GM12878 (cell line): ENCODE measurements at regions not wholly inside any gene's neighbourhood (a gene's known extent, or its start where the extent isn't known, plus 50 kb on each side); places are given as distances from the start of the nearest gene placed in this dataset.

Experiments
- ATAC-seq: fragments of 200-7000 bp; cut with Tn5 transposase; 3 replicates; pipeline ENCODE4 v1.9.1; 2020; ENCODE audit warnings: mild to moderate bottlenecking, moderate library complexity
- BruUV-seq: library from RNA; stranded (reverse); fragments of 400-500 nt; replicated peaks from 2 replicates; lab custom pipeline; 2021; lab: Mats Ljungman, UMichigan
- CTCF ChIA-PET: fragments of 300-600 bp; sonication (Branson Sonifier 250); formaldehyde crosslinking; extraction: SDS; loops from one replicate; lab custom pipeline; 2021; ENCODE audit warnings: inconsistent platforms; lab: Yijun Ruan, JAX
- POLR2A ChIA-PET: fragments of 350-600 bp; formaldehyde crosslinking; extraction: SDS; loops from one replicate; lab custom pipeline; 2021; ENCODE audit warnings: inconsistent platforms; lab: Charles Lee
- RAD21 ChIA-PET: fragments of 300-600 bp; sonication (Branson Sonifier 250); formaldehyde crosslinking; loops from one replicate; lab custom pipeline; 2023; ENCODE audit warnings: antibody characterized with exemption; ENCODE audit not compliant: unreplicated experiment; lab: Charles Lee
- SMC1A ChIA-PET: fragments of 300-600 bp; sonication (Branson Sonifier 250); formaldehyde crosslinking; loops from one replicate; lab custom pipeline; 2023; ENCODE audit not compliant: unreplicated experiment, uncharacterized antibody; lab: Charles Lee
- DNase-seq: peaks from one replicate; pipeline ENCODE4 v3.0.0-alpha.2; 2011; ENCODE audit warnings: low read depth, low spot score
- FAIRE-seq: peaks from 3 replicates; lab custom pipeline; 2011; peaks lifted over from hg19 to GRCh38; lab: Jason Lieb, UNC
- H2AFZ ChIP-seq: 2 replicates; pipeline ENCODE4 v1.6.0; 2011; ENCODE audit warnings: low read depth, low read length, control low read depth; ENCODE audit not compliant: control insufficient read depth
- H3K27ac ChIP-seq: 2 replicates; pipeline ENCODE4 v1.5.1; 2011; ENCODE audit warnings: control low read depth; ENCODE audit not compliant: control insufficient read depth, insufficient read depth
- H3K27me3 ChIP-seq, 2 experiments: replicated peaks in 1 of 2; 2 replicates each; pipeline versions ENCODE4 v1.6.0 to v1.6.1; 2011; ENCODE audit warnings: low read length in 1 of 2; ENCODE audit not compliant: control insufficient read depth in 2 of 2, insufficient read depth in 2 of 2
- H3K36me3 ChIP-seq, 2 experiments: 2 replicates each; pipeline ENCODE4 v1.5.1; 2011; ENCODE audit warnings: low read length in 1 of 2; ENCODE audit not compliant: control insufficient read depth in 2 of 2, insufficient read depth in 2 of 2
- H3K4me1 ChIP-seq: 2 replicates; pipeline ENCODE4 v1.6.1; 2011; ENCODE audit warnings: mild to moderate bottlenecking, low read length, moderate library complexity, mixed read lengths; ENCODE audit not compliant: control insufficient read depth, insufficient read depth
- H3K4me2 ChIP-seq: 2 replicates; pipeline ENCODE4 v1.6.0; 2011; ENCODE audit warnings: control low read depth; ENCODE audit not compliant: control insufficient read depth, insufficient read depth
- H3K4me3 ChIP-seq: fragments of 200-600 bp; sonication (generic); 2 replicates; pipeline ENCODE4 v1.5.1; 2016
- H3K79me2 ChIP-seq: 2 replicates; pipeline ENCODE4 v1.6.0; 2011; ENCODE audit warnings: low read length; ENCODE audit not compliant: control insufficient read depth, insufficient read depth
- H3K9ac ChIP-seq: 2 replicates; pipeline ENCODE4 v1.8.0; 2011; ENCODE audit warnings: low read length, control low read depth, mixed read lengths; ENCODE audit not compliant: control insufficient read depth, insufficient read depth
- H3K9me3 ChIP-seq: replicated peaks from 3 replicates; pipeline ENCODE4 v1.5.1; 2011; ENCODE audit warnings: mild to moderate bottlenecking, low read length; ENCODE audit not compliant: control insufficient read depth, insufficient read depth
- H4K20me1 ChIP-seq: 2 replicates; pipeline ENCODE4 v1.6.0; 2011; ENCODE audit not compliant: control insufficient read depth, insufficient read depth
- EZH2 ChIP-seq: IDR thresholded peaks from 2 replicates; pipeline ENCODE4 v1.6.1; 2012; ENCODE audit warnings: low read depth, mild to moderate bottlenecking, control low read depth, inconsistent platforms, low read length, borderline replicate concordance; ENCODE audit not compliant: control insufficient read depth
- MTA3 ChIP-seq: IDR thresholded peaks from 2 replicates; pipeline ENCODE4 v1.6.1; 2012; ENCODE audit warnings: low read length, inconsistent platforms, borderline replicate concordance
- PAX5 ChIP-seq: IDR thresholded peaks from 2 replicates; pipeline ENCODE4 v1.6.1; 2011; ENCODE audit warnings: low read depth, low read length, borderline replicate concordance
- RBBP5 ChIP-seq: fragments of 200-600 bp; sonication (generic); conservative IDR thresholded peaks from 2 replicates; pipeline ENCODE4 v1.6.1; 2016
- RELB ChIP-seq: fragments of 450-650 bp; IDR thresholded peaks from 2 replicates; pipeline ENCODE4 v1.6.1; 2017; ENCODE audit warnings: low read depth, mild to moderate bottlenecking, moderate library complexity
- ZBED1 ChIP-seq: IDR thresholded peaks from 2 replicates; pipeline ENCODE4 v1.6.1; 2016; ENCODE audit warnings: borderline replicate concordance
- ZNF217 ChIP-seq: fragments of 450-650 bp; IDR thresholded peaks from 2 replicates; pipeline ENCODE4 v1.6.1; 2017; ENCODE audit warnings: antibody characterized with exemption, mild to moderate bottlenecking
- in situ Hi-C: fragments of 300-500 bp; cut with MboI; formaldehyde crosslinking; loops from 9 replicates; pipeline ENCODE4 v1.14.3; 2018; ENCODE audit warnings: mixed read lengths
- intact Hi-C: fragments of 100-400 bp; cut with micrococcal nuclease; formaldehyde crosslinking; loops from one replicate; pipeline ENCODE4 v1.14.2; 2022; ENCODE audit not compliant: unreplicated experiment
- TF ChIP-seq, protein P1 (sequence below): fragments of 450-650 bp; formaldehyde crosslinking; IDR thresholded peaks from 2 replicates; pipeline ENCODE4 v1.5.0; 2022; ENCODE audit warnings: mild to moderate bottlenecking, missing genetic modification characterization
- TF ChIP-seq, protein P2 (sequence below): IDR thresholded peaks from 2 replicates; pipeline ENCODE4 v1.6.1; 2012; ENCODE audit warnings: improper control_type of control experiment, low read depth, low read length; ENCODE audit not compliant: insufficient replicate concordance
- TF ChIP-seq, protein P3 (sequence below): fragments of 450-650 bp; IDR thresholded peaks from 2 replicates; pipeline ENCODE4 v1.6.1; 2014; ENCODE audit warnings: mild to moderate bottlenecking

GRCh38 chr20:40397467-40397866 lies 291.6 kb downstream of the MAFB start:
- no peaks in the 10 kb centered on the region for H3K79me2 ChIP-seq
- ChIA-PET POLR2A (no interaction called here), RAD21 (no interaction called here), CTCF (no interaction called here)
- no peak for FAIRE-seq
- no peak overlapping the region for H3K9ac ChIP-seq
- in situ Hi-C loops: no loop called here
- H2AFZ ChIP-seq: no peak overlapping the region
- no peaks in the 10 kb centered on the region for H3K36me3 ChIP-seq
- no peaks in the 10 kb centered on the region; the same call in 1 of the 2 replicates for H4K20me1 ChIP-seq
- no peaks in the 10 kb centered on the region for H3K4me1 ChIP-seq
- intact Hi-C loops: no loop called here
- no peak overlapping the region for H3K4me2 ChIP-seq
- DNase-seq: no peak
- no peak overlapping the region for H3K4me3 ChIP-seq
- no TSS peak for BruUV-seq
- no peak for TF ChIP-seq ZNF217
- TF ChIP-seq, protein P1, sequence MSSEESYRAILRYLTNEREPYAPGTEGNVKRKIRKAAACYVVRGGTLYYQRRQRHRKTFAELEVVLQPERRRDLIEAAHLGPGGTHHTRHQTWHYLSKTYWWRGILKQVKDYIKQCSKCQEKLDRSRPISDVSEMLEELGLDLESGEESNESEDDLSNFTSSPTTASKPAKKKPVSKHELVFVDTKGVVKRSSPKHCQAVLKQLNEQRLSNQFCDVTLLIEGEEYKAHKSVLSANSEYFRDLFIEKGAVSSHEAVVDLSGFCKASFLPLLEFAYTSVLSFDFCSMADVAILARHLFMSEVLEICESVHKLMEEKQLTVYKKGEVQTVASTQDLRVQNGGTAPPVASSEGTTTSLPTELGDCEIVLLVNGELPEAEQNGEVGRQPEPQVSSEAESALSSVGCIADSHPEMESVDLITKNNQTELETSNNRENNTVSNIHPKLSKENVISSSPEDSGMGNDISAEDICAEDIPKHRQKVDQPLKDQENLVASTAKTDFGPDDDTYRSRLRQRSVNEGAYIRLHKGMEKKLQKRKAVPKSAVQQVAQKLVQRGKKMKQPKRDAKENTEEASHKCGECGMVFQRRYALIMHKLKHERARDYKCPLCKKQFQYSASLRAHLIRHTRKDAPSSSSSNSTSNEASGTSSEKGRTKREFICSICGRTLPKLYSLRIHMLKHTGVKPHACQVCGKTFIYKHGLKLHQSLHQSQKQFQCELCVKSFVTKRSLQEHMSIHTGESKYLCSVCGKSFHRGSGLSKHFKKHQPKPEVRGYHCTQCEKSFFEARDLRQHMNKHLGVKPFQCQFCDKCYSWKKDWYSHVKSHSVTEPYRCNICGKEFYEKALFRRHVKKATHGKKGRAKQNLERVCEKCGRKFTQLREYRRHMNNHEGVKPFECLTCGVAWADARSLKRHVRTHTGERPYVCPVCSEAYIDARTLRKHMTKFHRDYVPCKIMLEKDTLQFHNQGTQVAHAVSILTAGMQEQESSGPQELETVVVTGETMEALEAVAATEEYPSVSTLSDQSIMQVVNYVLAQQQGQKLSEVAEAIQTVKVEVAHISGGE: no peak
- TF ChIP-seq ZBED1: no peak
- TF ChIP-seq RBBP5: no peak
- no peak for TF ChIP-seq RELB
- TF ChIP-seq, protein P2, sequence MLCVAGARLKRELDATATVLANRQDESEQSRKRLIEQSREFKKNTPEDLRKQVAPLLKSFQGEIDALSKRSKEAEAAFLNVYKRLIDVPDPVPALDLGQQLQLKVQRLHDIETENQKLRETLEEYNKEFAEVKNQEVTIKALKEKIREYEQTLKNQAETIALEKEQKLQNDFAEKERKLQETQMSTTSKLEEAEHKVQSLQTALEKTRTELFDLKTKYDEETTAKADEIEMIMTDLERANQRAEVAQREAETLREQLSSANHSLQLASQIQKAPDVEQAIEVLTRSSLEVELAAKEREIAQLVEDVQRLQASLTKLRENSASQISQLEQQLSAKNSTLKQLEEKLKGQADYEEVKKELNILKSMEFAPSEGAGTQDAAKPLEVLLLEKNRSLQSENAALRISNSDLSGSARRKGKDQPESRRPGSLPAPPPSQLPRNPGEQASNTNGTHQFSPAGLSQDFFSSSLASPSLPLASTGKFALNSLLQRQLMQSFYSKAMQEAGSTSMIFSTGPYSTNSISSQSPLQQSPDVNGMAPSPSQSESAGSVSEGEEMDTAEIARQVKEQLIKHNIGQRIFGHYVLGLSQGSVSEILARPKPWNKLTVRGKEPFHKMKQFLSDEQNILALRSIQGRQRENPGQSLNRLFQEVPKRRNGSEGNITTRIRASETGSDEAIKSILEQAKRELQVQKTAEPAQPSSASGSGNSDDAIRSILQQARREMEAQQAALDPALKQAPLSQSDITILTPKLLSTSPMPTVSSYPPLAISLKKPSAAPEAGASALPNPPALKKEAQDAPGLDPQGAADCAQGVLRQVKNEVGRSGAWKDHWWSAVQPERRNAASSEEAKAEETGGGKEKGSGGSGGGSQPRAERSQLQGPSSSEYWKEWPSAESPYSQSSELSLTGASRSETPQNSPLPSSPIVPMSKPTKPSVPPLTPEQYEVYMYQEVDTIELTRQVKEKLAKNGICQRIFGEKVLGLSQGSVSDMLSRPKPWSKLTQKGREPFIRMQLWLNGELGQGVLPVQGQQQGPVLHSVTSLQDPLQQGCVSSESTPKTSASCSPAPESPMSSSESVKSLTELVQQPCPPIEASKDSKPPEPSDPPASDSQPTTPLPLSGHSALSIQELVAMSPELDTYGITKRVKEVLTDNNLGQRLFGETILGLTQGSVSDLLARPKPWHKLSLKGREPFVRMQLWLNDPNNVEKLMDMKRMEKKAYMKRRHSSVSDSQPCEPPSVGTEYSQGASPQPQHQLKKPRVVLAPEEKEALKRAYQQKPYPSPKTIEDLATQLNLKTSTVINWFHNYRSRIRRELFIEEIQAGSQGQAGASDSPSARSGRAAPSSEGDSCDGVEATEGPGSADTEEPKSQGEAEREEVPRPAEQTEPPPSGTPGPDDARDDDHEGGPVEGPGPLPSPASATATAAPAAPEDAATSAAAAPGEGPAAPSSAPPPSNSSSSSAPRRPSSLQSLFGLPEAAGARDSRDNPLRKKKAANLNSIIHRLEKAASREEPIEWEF: no peak
- TF ChIP-seq EZH2: no peak
- no peak for TF ChIP-seq PAX5
- TF ChIP-seq, protein P3, sequence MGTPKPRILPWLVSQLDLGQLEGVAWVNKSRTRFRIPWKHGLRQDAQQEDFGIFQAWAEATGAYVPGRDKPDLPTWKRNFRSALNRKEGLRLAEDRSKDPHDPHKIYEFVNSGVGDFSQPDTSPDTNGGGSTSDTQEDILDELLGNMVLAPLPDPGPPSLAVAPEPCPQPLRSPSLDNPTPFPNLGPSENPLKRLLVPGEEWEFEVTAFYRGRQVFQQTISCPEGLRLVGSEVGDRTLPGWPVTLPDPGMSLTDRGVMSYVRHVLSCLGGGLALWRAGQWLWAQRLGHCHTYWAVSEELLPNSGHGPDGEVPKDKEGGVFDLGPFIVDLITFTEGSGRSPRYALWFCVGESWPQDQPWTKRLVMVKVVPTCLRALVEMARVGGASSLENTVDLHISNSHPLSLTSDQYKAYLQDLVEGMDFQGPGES: no peak
- no peak for TF ChIP-seq MTA3
- TF ChIP-seq, all 136 proteins: peak for 0
- Histone ChIP-seq H3K27me3 (no peaks in the 10 kb centered on the region), H3K27ac (no peak overlapping the region), H3K9me3 (no peaks in the 10 kb centered on the region)
- no peak for ATAC-seq
- SMC1A ChIA-PET: interaction anchor here (0.7 kb wide), 1 partner anchor 12 kb away, joined by 3 read pairs; no protein-coding TSS in a partner anchor
